Prostate gland (tissue), 2 donors: ENCODE measurements at regions not wholly inside any gene's neighbourhood (a gene's known extent, or its start where the extent isn't known, plus 50 kb on each side); places are given as distances from the start of the nearest gene placed in this dataset.

Source experiments
- CTCF ChIP-seq, 4 experiments: fragments of 200-600 bp in 2 of 4; fragments of 450-650 bp in 2 of 4; sonication (generic) in 2 of 4; IDR thresholded peaks; 1 replicate in 3 of 4; 2 replicates in 1 of 4; pipeline ENCODE4 v1.5.1; 2016 to 2019; ENCODE audit warnings: antibody characterized with exemption in 4 of 4, mild to moderate bottlenecking in 2 of 4, moderate library complexity in 2 of 4
- POLR2AphosphoS5 ChIP-seq: sonication (generic); formaldehyde crosslinking; IDR thresholded peaks from one replicate; pipeline ENCODE4 v1.6.1; 2017; ENCODE audit warnings: antibody characterized with exemption

DNA sequence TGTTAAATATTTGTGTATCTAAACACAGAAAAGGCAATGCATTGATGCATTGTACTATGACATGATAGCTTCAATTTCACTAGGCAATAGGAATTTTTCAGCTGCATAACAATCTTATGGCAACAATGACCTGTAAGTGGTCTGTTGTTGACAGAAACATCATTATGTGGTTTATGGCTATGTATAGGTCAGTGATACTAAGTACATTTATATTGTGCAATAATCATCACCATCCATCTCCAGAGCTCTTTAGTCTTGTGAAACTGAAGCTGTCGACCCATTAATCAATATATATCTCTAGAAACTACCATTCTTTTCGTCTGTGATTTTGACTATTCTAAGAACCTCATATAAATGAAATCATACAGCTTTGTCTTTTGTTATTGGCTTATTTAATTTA lies 200.1 kb upstream of the ZNF717 start:
- TF ChIP-seq CTCF (IDR thresholded peaks at IDR 0.05), result no peak
- TF ChIP-seq POLR2AphosphoS5, result no peak
